Naive thymus-derived CD4-positive, alpha-beta T cell (primary cell): ENCODE measurements at regions not wholly inside any gene's neighbourhood (a gene's known extent, or its start where the extent isn't known, plus 50 kb on each side); places are given as distances from the start of the nearest gene placed in this dataset.

Source experiments
- ATAC-seq: fragments of 150-1000 bp; cut with Tn5 transposase; 2 replicates; pipeline ENCODE4 v1.10.0; 2021; ENCODE audit warnings: mild to moderate bottlenecking, moderate library complexity
- CTCF ChIA-PET: fragments of 350-600 bp; sonication (Branson Sonifier 250); formaldehyde crosslinking; loops from one replicate; lab custom pipeline; 2021; ENCODE audit warnings: antibody characterized with exemption; lab: Charles Lee
- POLR2A ChIA-PET: fragments of 350-600 bp; sonication (Branson Sonifier 250); formaldehyde crosslinking; loops from one replicate; lab custom pipeline; 2021; ENCODE audit warnings: antibody characterized with exemption, inconsistent platforms; lab: Charles Lee
- DNase-seq, 9 donors: peaks; one replicate each; pipeline versions ENCODE4 v3.0.0 to v3.0.0-alpha.2; 2020 to 2022; ENCODE audit warnings: mixed read lengths in 1 of 9
- H3K27ac ChIP-seq: one replicate; pipeline ENCODE4 v1.7.0; 2013; ENCODE audit warnings: mild to moderate bottlenecking, low read depth, low read length, moderate library complexity
- H3K27me3 ChIP-seq, 2 donors: one replicate each; pipeline ENCODE4 v1.7.0; 2013; ENCODE audit warnings: low read length in 2 of 2, mild to moderate bottlenecking in 2 of 2, moderate library complexity in 2 of 2; ENCODE audit not compliant: control insufficient read depth in 2 of 2, insufficient read depth in 2 of 2
- H3K36me3 ChIP-seq, 3 experiments: 1 replicate in 2 of 3; 2 replicates in 1 of 3; pipeline ENCODE4 v1.7.0; 2013; ENCODE audit warnings: low read length in 3 of 3, mild to moderate bottlenecking in 3 of 3, moderate library complexity in 1 of 3; ENCODE audit not compliant: insufficient read depth in 3 of 3, control insufficient read depth in 2 of 3
- H3K4me1 ChIP-seq, 2 donors: one replicate each; pipeline ENCODE4 v1.7.0; 2013; ENCODE audit warnings: low read length in 2 of 2, mild to moderate bottlenecking in 2 of 2, moderate library complexity in 1 of 2; ENCODE audit not compliant: control insufficient read depth in 2 of 2, insufficient read depth in 2 of 2
- H3K4me3 ChIP-seq: 2 replicates; pipeline ENCODE4 v1.7.0; 2013; ENCODE audit warnings: mild to moderate bottlenecking, low read length
- H3K9me3 ChIP-seq, 3 experiments: 1 replicate in 2 of 3; 2 replicates in 1 of 3; pipeline ENCODE4 v1.7.0; 2013; ENCODE audit warnings: low read length in 3 of 3; ENCODE audit not compliant: control insufficient read depth in 2 of 3
- H3K27ac Mint-ChIP-seq, 9 donors: one replicate each; pipeline ENCODE4 v1.8.0; 2020 to 2022; ENCODE audit warnings: mixed read lengths in 9 of 9, mild to moderate bottlenecking in 8 of 9, moderate library complexity in 5 of 9, inconsistent platforms in 2 of 9
- H3K27me3 Mint-ChIP-seq, 5 donors: one replicate each; pipeline ENCODE4 v1.8.0; 2021 to 2022; ENCODE audit warnings: mixed read lengths in 5 of 5, mild to moderate bottlenecking in 1 of 5
- H3K36me3 Mint-ChIP-seq, 5 donors: one replicate each; pipeline ENCODE4 v1.8.0; 2020 to 2022; ENCODE audit warnings: mixed read lengths in 5 of 5, mild to moderate bottlenecking in 3 of 5, inconsistent platforms in 1 of 5
- H3K4me1 Mint-ChIP-seq, 7 donors: one replicate each; pipeline ENCODE4 v1.8.0; 2020 to 2022; ENCODE audit warnings: mixed read lengths in 7 of 7, mild to moderate bottlenecking in 3 of 7, inconsistent platforms in 1 of 7
- H3K4me3 Mint-ChIP-seq, 10 donors: one replicate each; pipeline ENCODE4 v1.8.0; 2020 to 2022; ENCODE audit warnings: mild to moderate bottlenecking in 10 of 10, mixed read lengths in 10 of 10, moderate library complexity in 6 of 10, inconsistent platforms in 2 of 10
- H3K9me3 Mint-ChIP-seq, 11 donors: one replicate each; pipeline ENCODE4 v1.8.0; 2020 to 2022; ENCODE audit warnings: mixed read lengths in 11 of 11, mild to moderate bottlenecking in 4 of 11, inconsistent platforms in 1 of 11, moderate library complexity in 1 of 11
- intact Hi-C, 2 donors: fragments of 100-400 bp; cut with micrococcal nuclease; formaldehyde crosslinking; loops; one replicate each; pipeline ENCODE4 v1.15.1; 2023

GRCh38 chr12:114759635-114760034, 75.7 kb upstream of the TBX3 start:
- no peak overlapping the region for H3K4me3 ChIP-seq
- ATAC-seq (no peak), DNase-seq (no peak)
- no peaks in the 10 kb centered on the region for H3K9me3 ChIP-seq
- Mint-ChIP-seq H3K4me1 (peaks cover 0 to 4% (median 0%) of the 10 kb centered on the region in 7 donors), H3K36me3 (no peaks in the 10 kb centered on the region), H3K9me3 (peaks cover 0 to 7% (median 0%) of the 10 kb centered on the region in 11 donors), H3K4me3 (no peak overlapping the region), H3K27me3 (peaks cover 0 to 8% (median 0%) of the 10 kb centered on the region in 5 donors), H3K27ac (no peak overlapping the region)
- H3K27me3 ChIP-seq: no peaks in the 10 kb centered on the region
- H3K4me1 ChIP-seq: no peaks in the 10 kb centered on the region
- intact Hi-C loops: no loop called here
- ChIA-PET CTCF (no interaction called here), POLR2A (no interaction called here)
- no peaks in the 10 kb centered on the region for H3K36me3 ChIP-seq
- H3K27ac ChIP-seq: no peak overlapping the region

- Histone ChIP-seq H3K4me1 (no peaks in the 10 kb centered on the region), H3K27ac (no peak overlapping the region), H3K4me3 (no peak overlapping the region), H3K9me3 (no peaks in the 10 kb centered on the region), H3K27me3 (no peaks in the 10 kb centered on the region), H3K36me3 (no peaks in the 10 kb centered on the region)
- H3K4me1 Mint-ChIP-seq: peaks cover 0 to 4% (median 0%) of the 10 kb centered on the region in 7 donors
- H3K4me3 Mint-ChIP-seq: no peak overlapping the region
- ATAC-seq (no peak), DNase-seq (no peak)
- no peaks in the 10 kb centered on the region for H3K36me3 Mint-ChIP-seq
- intact Hi-C loops: no loop called here
- no peak overlapping the region for H3K27ac Mint-ChIP-seq
- peaks cover 0 to 7% (median 0%) of the 10 kb centered on the region in 11 donors for H3K9me3 Mint-ChIP-seq
- ChIA-PET CTCF (no interaction called here), POLR2A (no interaction called here)
- H3K27me3 Mint-ChIP-seq: peaks cover 0 to 7% (median 0%) of the 10 kb centered on the region in 5 donors
These were observed 73.8 kb upstream of the TBX3 start for GRCh38 chr12:114757684-114758325.

DNA sequence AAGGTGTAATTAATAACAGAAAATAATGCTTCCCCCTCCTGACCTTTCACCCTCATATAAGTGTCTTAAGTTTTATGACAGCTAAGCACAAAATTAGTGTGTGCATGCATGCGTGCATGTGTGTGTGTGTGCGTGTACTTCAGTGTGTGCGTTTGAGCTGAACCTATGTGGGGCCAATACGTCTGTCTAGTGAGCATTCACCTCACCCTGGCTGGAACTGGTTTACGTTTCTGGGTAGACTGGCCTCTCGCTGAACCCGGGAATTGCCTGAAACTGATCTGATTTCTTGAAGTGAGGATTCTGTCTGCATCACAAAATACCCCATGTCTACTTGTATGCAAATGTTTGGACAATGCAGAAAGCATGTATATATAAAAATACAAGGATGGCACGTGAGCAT, 68.2 kb upstream of the TBX3 start:
- no peaks in the 10 kb centered on the region for H3K36me3 ChIP-seq
- H3K9me3 ChIP-seq: no peaks in the 10 kb centered on the region
- H3K4me1 ChIP-seq: no peaks in the 10 kb centered on the region
- ChIA-PET CTCF (no interaction called here), POLR2A (no interaction called here)
- peaks cover 0 to 5% (median 0%) of the 10 kb centered on the region in 11 donors for H3K9me3 Mint-ChIP-seq
- no peaks in the 10 kb centered on the region for H3K27me3 ChIP-seq
- H3K4me3 ChIP-seq: no peak overlapping the region
- intact Hi-C loops: no loop called here
- no peak for ATAC-seq
- H3K27ac ChIP-seq: no peak overlapping the region
- H3K27ac Mint-ChIP-seq: no peak overlapping the region
- no peaks in the 10 kb centered on the region for H3K36me3 Mint-ChIP-seq
- H3K27me3 Mint-ChIP-seq: peaks cover 0 to 6% (median 0%) of the 10 kb centered on the region in 5 donors
- no peak for DNase-seq
- no peaks in the 10 kb centered on the region for H3K4me1 Mint-ChIP-seq
- H3K4me3 Mint-ChIP-seq: no peak overlapping the region

DNA sequence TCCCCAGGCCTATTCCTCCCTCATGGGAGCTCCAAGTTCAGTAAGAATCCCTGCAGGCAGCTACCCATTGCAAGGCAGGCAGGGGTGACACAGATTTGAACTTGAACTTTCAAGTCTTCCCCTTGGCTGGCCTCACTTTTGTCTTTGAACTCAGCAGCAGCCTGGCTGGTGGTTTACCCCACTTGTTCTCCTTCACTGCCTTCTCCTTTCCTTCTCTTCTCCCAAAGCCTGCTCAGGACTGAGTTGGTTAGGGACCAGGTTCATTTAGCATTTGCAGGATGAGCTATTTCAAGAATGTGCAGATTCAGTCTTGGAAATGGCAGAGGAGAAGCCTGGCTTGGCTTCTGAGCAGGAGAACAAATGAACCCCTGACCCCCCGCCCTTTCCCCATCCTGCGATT, 67.7 kb upstream of the TBX3 start:
- no peaks in the 10 kb centered on the region for H3K9me3 ChIP-seq
- POLR2A ChIA-PET: no interaction called here
- H3K4me1 ChIP-seq: no peaks in the 10 kb centered on the region
- H3K4me1 Mint-ChIP-seq: no peaks in the 10 kb centered on the region
- H3K4me3 Mint-ChIP-seq: no peak overlapping the region
- H3K27ac Mint-ChIP-seq: no peak overlapping the region
- H3K27me3 Mint-ChIP-seq: peaks cover 0 to 6% (median 0%) of the 10 kb centered on the region in 5 donors
- ATAC-seq (no peak), DNase-seq (no peak)
- H3K27me3 ChIP-seq: no peaks in the 10 kb centered on the region
- CTCF ChIA-PET: no interaction called here
- H3K36me3 ChIP-seq: no peaks in the 10 kb centered on the region
- intact Hi-C loops: no loop called here
- H3K36me3 Mint-ChIP-seq: no peaks in the 10 kb centered on the region
- no peak overlapping the region for H3K4me3 ChIP-seq
- peaks cover 0 to 6% (median 0%) of the 10 kb centered on the region in 11 donors for H3K9me3 Mint-ChIP-seq
- no peak overlapping the region for H3K27ac ChIP-seq

- H3K9me3 Mint-ChIP-seq: peaks cover 0 to 5% (median 0%) of the 10 kb centered on the region in 11 donors
- H3K36me3 Mint-ChIP-seq: no peaks in the 10 kb centered on the region
- no peak overlapping the region for H3K4me3 ChIP-seq
- no peaks in the 10 kb centered on the region for H3K27me3 ChIP-seq
- ATAC-seq (no peak), DNase-seq (no peak)
- no peaks in the 10 kb centered on the region for H3K36me3 ChIP-seq
- H3K4me3 Mint-ChIP-seq: no peak overlapping the region
- ChIA-PET POLR2A (no interaction called here), CTCF (no interaction called here)
- H3K27ac ChIP-seq: no peak overlapping the region
- H3K4me1 ChIP-seq: no peaks in the 10 kb centered on the region
- peaks cover 0 to 4% (median 0%) of the 10 kb centered on the region in 7 donors for H3K4me1 Mint-ChIP-seq
- intact Hi-C loops: no loop called here
- H3K27me3 Mint-ChIP-seq: peaks cover 0 to 6% (median 0%) of the 10 kb centered on the region in 5 donors
- H3K9me3 ChIP-seq: no peaks in the 10 kb centered on the region
- H3K27ac Mint-ChIP-seq: no peak overlapping the region
These were observed 66.9 kb upstream of the TBX3 start for GRCh38 chr12:114750917-114751316.

GRCh38 chr12:114749065-114749464, 65.1 kb upstream of the TBX3 start:
- Histone ChIP-seq H3K4me1 (no peaks in the 10 kb centered on the region), H3K9me3 (no peaks in the 10 kb centered on the region), H3K27ac (no peak overlapping the region), H3K27me3 (no peaks in the 10 kb centered on the region), H3K36me3 (no peaks in the 10 kb centered on the region), H3K4me3 (no peak overlapping the region)
- DNase-seq (no peak), ATAC-seq (no peak)
- CTCF ChIA-PET: no interaction called here
- Mint-ChIP-seq H3K36me3 (no peaks in the 10 kb centered on the region), H3K27ac (no peak overlapping the region), H3K4me1 (peaks cover 0 to 4% (median 0%) of the 10 kb centered on the region in 7 donors), H3K27me3 (peaks cover 0 to 6% (median 0%) of the 10 kb centered on the region in 5 donors), H3K9me3 (peaks cover 0 to 6% (median 0%) of the 10 kb centered on the region in 11 donors), H3K4me3 (no peak overlapping the region)
- POLR2A ChIA-PET: no interaction called here
- intact Hi-C loops: no loop called here
